ENCODE measurements at regions not wholly inside any gene's neighbourhood (a gene's known extent, or its start where the extent isn't known, plus 50 kb on each side); places are given as distances from the start of the nearest gene placed in this dataset.
"Not testable (repeated sequence)": the region's sequence is repeated elsewhere in the genome, so short reads cannot be mapped to it uniquely, and the experiment has no call there.

DNA sequence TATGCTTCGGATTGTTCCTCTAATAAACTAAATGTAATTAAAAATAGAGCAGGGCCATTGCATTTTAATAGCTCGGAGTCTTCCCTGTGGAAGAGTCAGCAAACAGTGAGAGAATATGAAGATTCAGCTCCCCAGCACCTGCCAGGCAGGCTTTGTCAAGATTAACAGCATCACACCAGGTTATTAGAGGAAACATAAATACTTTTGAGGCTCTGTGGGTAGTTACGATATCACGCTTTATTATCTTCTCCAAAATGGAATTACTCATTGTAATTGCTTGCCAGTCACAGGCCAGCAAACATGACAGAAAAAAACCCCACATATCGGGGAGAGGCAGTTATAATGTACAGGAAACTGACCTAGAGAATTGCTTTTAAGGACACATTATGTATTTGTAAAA, 303.9 kb downstream of the CPS1 start:
- H3K36me3 ChIP-seq (ENCODE audit: control insufficient read depth, insufficient read depth, low read length) = no peaks in the 10 kb centered on the region
- H3K9me3 ChIP-seq (ENCODE audit: control insufficient read depth, insufficient read depth, low read depth, low read length) = no peaks in the 10 kb centered on the region
- H3K9ac ChIP-seq (ENCODE audit: low read length) = no peak overlapping the region
- no peaks in the 10 kb centered on the region for H3K27me3 ChIP-seq (ENCODE audit: control insufficient read depth, insufficient read depth, low read length)
- peaks cover 24% of the 10 kb centered on the region; the same call in 1 of the 2 replicates for H3K4me1 ChIP-seq (ENCODE audit: control insufficient read depth, insufficient read depth, low read length)
- no peak overlapping the region for H3K27ac ChIP-seq (ENCODE audit: low read depth, low read length)
- no peak overlapping the region for H3K4me3 ChIP-seq (ENCODE audit: low read depth, low read length)

DNA sequence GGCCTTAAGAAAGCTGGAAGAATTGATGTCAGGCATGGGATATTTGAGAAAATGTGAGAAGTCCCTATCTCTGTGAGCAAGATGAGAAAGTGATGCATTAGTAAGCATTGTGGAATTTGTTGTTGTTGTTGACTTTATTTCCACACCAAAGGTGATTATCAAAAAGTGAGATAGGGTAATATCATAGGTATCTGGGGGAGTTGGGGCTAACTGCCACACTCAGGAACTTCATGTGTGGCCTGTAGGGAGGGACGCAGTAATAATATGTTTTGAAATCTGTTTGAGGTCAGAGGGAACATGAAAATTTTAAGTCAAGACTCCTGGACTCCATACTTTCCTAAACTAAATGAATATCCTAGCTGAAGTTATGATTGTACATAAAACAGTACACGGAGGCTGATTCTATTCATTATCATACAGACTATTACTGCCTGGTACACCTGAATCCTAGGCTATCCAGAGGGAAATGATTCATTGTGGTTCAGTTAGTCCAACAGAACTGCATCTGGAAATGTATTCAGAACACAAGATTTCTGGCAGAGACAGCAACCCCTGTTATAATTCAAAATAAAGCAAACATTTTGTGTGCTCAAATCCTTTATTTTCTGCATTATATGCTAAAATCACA, 304.8 kb downstream of the CPS1 start:
- Histone ChIP-seq H3K9ac (ENCODE audit: low read length) (no peak overlapping the region), H3K4me1 (ENCODE audit: control insufficient read depth, insufficient read depth, low read length) (peaks cover 24% of the 10 kb centered on the region; the same call in 1 of the 2 replicates), H3K36me3 (ENCODE audit: control insufficient read depth, insufficient read depth, low read length) (no peaks in the 10 kb centered on the region), H3K27ac (ENCODE audit: low read depth, low read length) (no peak overlapping the region), H3K27me3 (ENCODE audit: control insufficient read depth, insufficient read depth, low read length) (no peaks in the 10 kb centered on the region), H3K4me3 (ENCODE audit: low read depth, low read length) (no peak overlapping the region), H3K9me3 (ENCODE audit: control insufficient read depth, insufficient read depth, low read depth, low read length) (no peaks in the 10 kb centered on the region)

GRCh38 chr2:210862283-210863065, 306.1 kb downstream of the CPS1 start:
- H3K9ac ChIP-seq (ENCODE audit: low read length) = no peak overlapping the region
- no peak overlapping the region for H3K4me3 ChIP-seq (ENCODE audit: low read depth, low read length)
- H3K4me1 ChIP-seq (ENCODE audit: control insufficient read depth, insufficient read depth, low read length) = peaks cover 24% of the 10 kb centered on the region; the same call in 1 of the 2 replicates
- H3K36me3 ChIP-seq (ENCODE audit: control insufficient read depth, insufficient read depth, low read length) = no peaks in the 10 kb centered on the region
- no peaks in the 10 kb centered on the region for H3K27me3 ChIP-seq (ENCODE audit: control insufficient read depth, insufficient read depth, low read length)
- H3K27ac ChIP-seq (ENCODE audit: low read depth, low read length) = no peak overlapping the region
- no peaks in the 10 kb centered on the region for H3K9me3 ChIP-seq (ENCODE audit: control insufficient read depth, insufficient read depth, low read depth, low read length)

DNA sequence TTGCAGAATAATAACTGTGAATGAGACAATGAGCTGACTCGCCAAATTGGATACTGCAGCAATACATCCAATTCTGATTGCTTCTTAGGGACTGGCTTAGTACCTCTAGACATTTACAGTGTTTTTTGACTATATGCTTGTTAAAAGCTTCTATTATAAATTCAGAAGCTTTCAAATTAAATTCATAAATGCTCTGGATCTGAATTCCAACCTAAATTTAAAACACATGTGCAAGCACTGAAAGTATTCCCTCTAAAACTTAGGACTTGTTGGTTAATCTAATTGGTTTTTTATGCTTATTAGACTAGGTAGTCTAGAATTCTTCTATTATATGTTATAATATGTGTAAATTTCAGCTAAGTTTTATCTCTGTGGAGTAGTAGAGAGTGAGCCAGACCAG, 306.9 kb downstream of the CPS1 start:
- H3K27me3 ChIP-seq (ENCODE audit: control insufficient read depth, insufficient read depth, low read length) = no peaks in the 10 kb centered on the region
- no peak overlapping the region for H3K4me3 ChIP-seq (ENCODE audit: low read depth, low read length)

DNA sequence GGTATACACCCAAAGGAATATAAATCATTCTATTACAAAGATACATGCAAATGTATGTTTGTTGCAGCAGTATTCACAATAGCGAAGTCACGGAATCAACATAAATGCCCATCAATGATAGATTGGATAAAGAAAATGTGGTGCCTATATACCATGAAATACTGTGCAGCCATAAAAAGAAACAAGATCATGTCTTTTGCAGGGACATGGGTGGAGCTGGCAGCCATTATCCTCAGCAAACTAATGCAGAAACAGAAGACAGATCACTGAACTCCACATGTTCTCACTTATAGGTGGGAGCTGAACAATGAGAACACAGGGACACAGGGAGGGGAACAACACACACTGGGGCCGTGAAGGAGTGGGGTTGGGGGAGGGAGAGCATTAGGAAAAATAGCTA, 315.2 kb downstream of the CPS1 start:
- not testable (repeated sequence) for H3K36me3 ChIP-seq (ENCODE audit: control insufficient read depth, insufficient read depth, low read length); H3K27ac ChIP-seq (ENCODE audit: low read depth, low read length); H3K9me3 ChIP-seq (ENCODE audit: control insufficient read depth, insufficient read depth, low read depth, low read length); H3K27me3 ChIP-seq (ENCODE audit: control insufficient read depth, insufficient read depth, low read length); H3K4me3 ChIP-seq (ENCODE audit: low read depth, low read length); H3K4me1 ChIP-seq (ENCODE audit: control insufficient read depth, insufficient read depth, low read length); H3K9ac ChIP-seq (ENCODE audit: low read length)

More for the DNA sequence above, 306.9 kb downstream of the CPS1 start:
- Histone ChIP-seq H3K4me1 (ENCODE audit: control insufficient read depth, insufficient read depth, low read length) (peaks cover 24% of the 10 kb centered on the region; the same call in 1 of the 2 replicates), H3K9me3 (ENCODE audit: control insufficient read depth, insufficient read depth, low read depth, low read length) (no peaks in the 10 kb centered on the region), H3K27ac (ENCODE audit: low read depth, low read length) (no peak overlapping the region), H3K36me3 (ENCODE audit: control insufficient read depth, insufficient read depth, low read length) (no peaks in the 10 kb centered on the region), H3K9ac (ENCODE audit: low read length) (no peak overlapping the region)

DNA sequence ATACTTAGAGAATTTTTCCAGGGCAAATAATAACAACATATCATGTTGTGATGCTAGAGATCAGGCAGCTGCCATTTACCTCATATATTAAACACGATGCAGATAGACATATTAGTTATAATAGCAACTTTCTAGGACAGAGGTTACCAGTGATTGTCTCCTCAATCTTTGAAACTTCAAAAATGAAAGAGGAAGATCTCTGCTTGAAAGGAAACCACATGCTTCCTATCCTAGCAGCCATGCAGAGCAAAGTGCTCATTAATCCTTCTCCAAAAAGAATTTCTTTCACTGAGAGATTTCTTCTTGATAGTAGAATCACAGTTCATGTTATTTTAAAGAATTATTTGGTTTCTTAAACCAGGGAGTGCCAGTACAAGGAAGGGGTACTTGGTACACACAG, 317.2 kb downstream of the CPS1 start:
- Histone ChIP-seq H3K27me3 (ENCODE audit: control insufficient read depth, insufficient read depth, low read length) (no peaks in the 10 kb centered on the region), H3K27ac (ENCODE audit: low read depth, low read length) (no peak overlapping the region), H3K4me1 (ENCODE audit: control insufficient read depth, insufficient read depth, low read length) (no peaks in the 10 kb centered on the region)

DNA sequence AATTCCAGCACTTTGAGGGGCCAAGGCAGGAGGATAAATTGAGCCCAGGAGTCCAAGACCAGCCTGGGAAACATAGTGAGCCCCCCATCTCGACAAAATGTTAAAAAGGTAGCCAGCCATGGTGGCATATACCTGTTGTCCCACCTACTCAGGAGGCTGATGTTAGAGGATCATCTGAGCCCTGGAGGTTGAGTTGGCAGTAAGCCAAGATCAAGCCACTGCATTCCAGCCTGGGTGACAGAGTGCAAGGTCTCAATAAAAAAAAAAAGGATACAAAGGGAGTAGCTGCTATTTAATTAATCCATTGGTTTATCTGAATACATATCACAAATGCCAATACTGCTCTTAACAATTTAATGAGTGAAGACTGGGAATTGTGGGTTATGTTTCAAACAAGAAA, 327.8 kb downstream of the CPS1 start:
- no peaks in the 10 kb centered on the region for H3K4me1 ChIP-seq (ENCODE audit: control insufficient read depth, insufficient read depth, low read length)
- no peak overlapping the region for H3K9ac ChIP-seq (ENCODE audit: low read length)
- H3K9me3 ChIP-seq (ENCODE audit: control insufficient read depth, insufficient read depth, low read depth, low read length) = no peaks in the 10 kb centered on the region
- H3K27me3 ChIP-seq (ENCODE audit: control insufficient read depth, insufficient read depth, low read length) = no peaks in the 10 kb centered on the region
- no peak overlapping the region for H3K4me3 ChIP-seq (ENCODE audit: low read depth, low read length)
- H3K36me3 ChIP-seq (ENCODE audit: control insufficient read depth, insufficient read depth, low read length) = no peaks in the 10 kb centered on the region
- H3K27ac ChIP-seq (ENCODE audit: low read depth, low read length) = no peak overlapping the region

More for the DNA sequence above, 317.2 kb downstream of the CPS1 start:
- no peaks in the 10 kb centered on the region for H3K36me3 ChIP-seq (ENCODE audit: control insufficient read depth, insufficient read depth, low read length)
- H3K9ac ChIP-seq (ENCODE audit: low read length) = no peak overlapping the region
- no peak overlapping the region for H3K4me3 ChIP-seq (ENCODE audit: low read depth, low read length)
- H3K9me3 ChIP-seq (ENCODE audit: control insufficient read depth, insufficient read depth, low read depth, low read length) = no peaks in the 10 kb centered on the region

- no peak overlapping the region for H3K9ac ChIP-seq (ENCODE audit: low read length)
- no peaks in the 10 kb centered on the region for H3K27me3 ChIP-seq (ENCODE audit: control insufficient read depth, insufficient read depth, low read length)
- H3K27ac ChIP-seq (ENCODE audit: low read depth, low read length) = no peak overlapping the region
- no peaks in the 10 kb centered on the region for H3K9me3 ChIP-seq (ENCODE audit: control insufficient read depth, insufficient read depth, low read depth, low read length)
- no peaks in the 10 kb centered on the region for H3K4me1 ChIP-seq (ENCODE audit: control insufficient read depth, insufficient read depth, low read length)
- H3K36me3 ChIP-seq (ENCODE audit: control insufficient read depth, insufficient read depth, low read length) = no peaks in the 10 kb centered on the region
- H3K4me3 ChIP-seq (ENCODE audit: low read depth, low read length) = no peak overlapping the region
Measured at GRCh38 chr2:210888035-210888434, 331.6 kb downstream of the CPS1 start.

GRCh38 chr2:210895132-210895531, 338.7 kb downstream of the CPS1 start:
- H3K36me3 ChIP-seq (ENCODE audit: control insufficient read depth, insufficient read depth, low read length) = no peaks in the 10 kb centered on the region
- no peaks in the 10 kb centered on the region for H3K4me1 ChIP-seq (ENCODE audit: control insufficient read depth, insufficient read depth, low read length)
- no peak overlapping the region for H3K27ac ChIP-seq (ENCODE audit: low read depth, low read length)
- H3K9me3 ChIP-seq (ENCODE audit: control insufficient read depth, insufficient read depth, low read depth, low read length) = no peaks in the 10 kb centered on the region
- H3K9ac ChIP-seq (ENCODE audit: low read length) = no peak overlapping the region
- no peak overlapping the region for H3K4me3 ChIP-seq (ENCODE audit: low read depth, low read length)
- H3K27me3 ChIP-seq (ENCODE audit: control insufficient read depth, insufficient read depth, low read length) = no peaks in the 10 kb centered on the region

DNA sequence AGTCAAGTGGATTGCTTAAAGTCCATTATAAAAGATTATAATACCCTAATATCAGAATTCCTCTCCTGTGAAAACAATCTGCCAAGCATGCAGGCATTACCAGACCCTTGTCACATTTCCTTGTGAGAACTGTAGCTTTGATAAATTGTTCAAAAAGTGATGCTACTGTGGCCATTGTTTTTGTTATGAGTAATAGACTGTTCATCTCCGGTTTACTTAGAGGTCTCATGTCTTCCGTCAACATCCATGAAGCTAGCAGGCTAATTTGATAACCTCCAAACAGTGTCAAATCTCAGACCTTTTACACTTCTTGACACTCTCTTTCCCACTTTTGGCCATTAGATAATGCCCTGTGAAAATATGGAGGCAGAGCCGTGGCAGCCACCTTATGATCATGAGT, 342.7 kb downstream of the CPS1 start:
- Histone ChIP-seq H3K4me3 (ENCODE audit: low read depth, low read length) (no peak overlapping the region), H3K9ac (ENCODE audit: low read length) (no peak overlapping the region), H3K27me3 (ENCODE audit: control insufficient read depth, insufficient read depth, low read length) (no peaks in the 10 kb centered on the region), H3K4me1 (ENCODE audit: control insufficient read depth, insufficient read depth, low read length) (no peaks in the 10 kb centered on the region), H3K36me3 (ENCODE audit: control insufficient read depth, insufficient read depth, low read length) (no peaks in the 10 kb centered on the region), H3K9me3 (ENCODE audit: control insufficient read depth, insufficient read depth, low read depth, low read length) (no peaks in the 10 kb centered on the region), H3K27ac (ENCODE audit: low read depth, low read length) (no peak overlapping the region)

GRCh38 chr2:210901326-210901725, 344.9 kb downstream of the CPS1 start:
- Histone ChIP-seq H3K27me3 (ENCODE audit: control insufficient read depth, insufficient read depth, low read length) (no peaks in the 10 kb centered on the region), H3K4me1 (ENCODE audit: control insufficient read depth, insufficient read depth, low read length) (no peaks in the 10 kb centered on the region), H3K9me3 (ENCODE audit: control insufficient read depth, insufficient read depth, low read depth, low read length) (no peaks in the 10 kb centered on the region), H3K36me3 (ENCODE audit: control insufficient read depth, insufficient read depth, low read length) (no peaks in the 10 kb centered on the region), H3K4me3 (ENCODE audit: low read depth, low read length) (no peak overlapping the region), H3K27ac (ENCODE audit: low read depth, low read length) (no peak overlapping the region), H3K9ac (ENCODE audit: low read length) (no peak overlapping the region)
